ENCODE measurements at regions not wholly inside any gene's neighbourhood (a gene's known extent, or its start where the extent isn't known, plus 50 kb on each side); places are given as distances from the start of the nearest gene placed in this dataset.

- TF ChIP-seq POLR2A (IDR thresholded peaks at IDR 0.05): no peak
- TF ChIP-seq CTCF (IDR thresholded peaks at IDR 0.05): no peak
Measured at GRCh38 chr16:86222965-86223551, 287.3 kb upstream of the FOXF1 start.

Measured in sigmoid colon (tissue), 3 donors.